HG03378 (cell line): ENCODE measurements at regions not wholly inside any gene's neighbourhood (a gene's known extent, or its start where the extent isn't known, plus 50 kb on each side); places are given as distances from the start of the nearest gene placed in this dataset.

Experiments used
- ATAC-seq: cut with Tn5 transposase; IDR thresholded peaks from one replicate; pipeline ENCODE4 v1.9.1; 2021; ENCODE audit warnings: mild to moderate bottlenecking, moderate library complexity; ENCODE audit not compliant: unreplicated experiment

DNA sequence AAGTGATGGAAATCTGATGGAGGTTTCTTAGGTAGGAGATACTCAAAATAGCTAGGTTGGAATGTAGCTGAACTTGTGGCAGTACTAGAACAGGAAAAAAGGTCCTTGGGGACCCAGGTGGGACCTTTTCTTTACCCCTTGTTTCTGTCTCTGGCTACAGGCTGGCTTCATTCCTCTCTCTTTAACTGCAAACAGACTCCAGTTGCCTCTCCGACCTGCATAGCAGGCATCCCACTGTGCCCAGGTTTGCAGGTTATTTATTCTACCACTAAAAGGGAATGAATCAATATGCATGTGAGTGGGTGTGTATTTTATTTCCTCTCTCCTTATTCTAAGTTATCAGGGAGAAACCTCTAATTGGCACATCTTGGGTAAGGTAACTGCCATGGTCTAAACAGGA is 758.1 kb downstream of the MED13L start:
- ATAC-seq, result no peak

DNA sequence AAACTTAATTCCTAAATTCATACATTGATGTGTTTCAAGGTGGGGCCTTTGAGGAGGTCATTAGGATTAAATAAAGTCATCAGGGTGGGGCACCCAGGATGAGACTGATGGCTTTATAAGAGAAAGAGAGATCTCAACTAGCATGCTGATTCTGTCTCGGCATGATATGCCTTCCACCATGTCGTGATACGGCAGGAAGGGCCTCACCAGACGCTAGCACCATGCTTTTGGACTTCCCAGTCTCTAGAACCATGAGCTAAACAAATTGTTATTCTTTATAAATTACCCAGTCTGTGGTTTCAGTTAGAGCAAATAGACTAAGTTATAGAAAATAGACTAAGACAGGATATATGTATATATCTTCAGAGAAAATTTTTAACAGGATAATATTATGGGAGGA is 759.6 kb downstream of the MED13L start:
- no peak for ATAC-seq

DNA sequence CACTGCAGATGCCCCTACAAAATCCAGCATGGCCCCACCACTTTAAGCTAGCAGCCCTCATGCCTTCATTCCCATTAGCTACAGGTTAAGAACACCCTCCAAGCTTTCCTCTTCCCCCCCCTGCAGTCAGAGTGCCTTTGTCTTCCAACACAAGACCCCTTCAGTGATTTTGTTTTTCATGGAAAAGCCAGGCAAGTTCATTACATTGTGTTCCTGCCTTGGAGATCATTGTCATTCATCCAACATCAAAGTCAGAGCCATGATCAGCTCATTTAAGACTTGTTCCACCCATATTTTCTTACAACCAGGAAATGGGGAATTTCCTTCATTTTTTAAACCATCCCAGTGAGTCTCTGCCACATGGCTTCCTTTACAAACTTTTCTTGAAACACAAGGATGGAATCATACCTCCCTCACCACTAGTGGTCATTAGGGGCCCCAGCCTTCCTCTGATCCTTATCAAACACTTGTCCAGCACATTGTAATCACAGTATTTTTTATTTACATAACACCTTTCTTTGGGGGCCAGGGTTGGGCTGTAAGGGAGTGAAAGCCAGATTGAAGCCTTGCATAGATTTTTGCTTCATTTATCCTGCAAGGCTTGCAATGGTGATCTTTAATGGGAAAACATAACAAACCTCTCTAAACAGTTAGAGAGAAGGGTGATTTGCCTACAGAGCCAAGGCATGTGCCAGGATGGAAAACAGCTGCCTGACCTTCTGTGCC is 765.3 kb downstream of the MED13L start:
- ATAC-seq, result no peak

DNA sequence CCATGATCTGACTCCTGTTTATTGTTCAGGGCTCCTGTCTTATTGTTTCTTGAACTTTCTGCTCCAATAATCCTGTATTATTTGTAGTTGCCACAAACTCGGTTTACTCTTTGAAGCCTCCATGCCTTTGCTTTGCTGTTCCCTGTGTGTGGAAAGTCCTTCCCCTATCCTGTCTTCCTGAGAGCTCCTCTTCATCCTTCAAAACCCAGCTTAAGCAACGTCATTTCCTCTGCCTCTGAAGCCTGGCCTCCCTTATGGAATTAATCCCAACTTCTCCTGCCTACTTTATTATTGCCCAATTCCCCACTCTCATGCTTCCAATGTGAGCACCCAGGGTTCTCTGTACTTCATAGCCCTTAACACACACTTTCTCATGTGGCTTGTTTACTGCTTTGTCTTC is 766.2 kb downstream of the MED13L start:
- ATAC-seq, result no peak

DNA sequence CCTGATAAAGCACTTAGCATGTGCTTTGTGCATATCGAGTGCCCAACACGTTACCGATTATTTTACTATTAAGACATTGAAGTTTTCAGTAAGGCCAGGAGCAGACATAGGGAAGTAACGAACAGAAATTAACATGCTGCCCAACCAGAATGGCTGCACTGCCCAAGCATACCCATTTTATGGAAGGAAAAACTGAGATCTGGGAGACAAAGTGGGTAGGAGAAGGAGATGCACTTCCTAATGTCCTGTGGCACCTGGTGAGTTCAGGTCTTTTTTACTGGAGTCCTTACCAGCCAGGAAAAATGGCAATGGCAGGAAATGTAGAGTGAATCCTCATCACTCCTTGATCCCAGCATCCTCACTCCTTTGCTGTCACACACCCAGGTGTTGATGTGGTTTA is 768.5 kb downstream of the MED13L start:
- no peak for ATAC-seq

DNA sequence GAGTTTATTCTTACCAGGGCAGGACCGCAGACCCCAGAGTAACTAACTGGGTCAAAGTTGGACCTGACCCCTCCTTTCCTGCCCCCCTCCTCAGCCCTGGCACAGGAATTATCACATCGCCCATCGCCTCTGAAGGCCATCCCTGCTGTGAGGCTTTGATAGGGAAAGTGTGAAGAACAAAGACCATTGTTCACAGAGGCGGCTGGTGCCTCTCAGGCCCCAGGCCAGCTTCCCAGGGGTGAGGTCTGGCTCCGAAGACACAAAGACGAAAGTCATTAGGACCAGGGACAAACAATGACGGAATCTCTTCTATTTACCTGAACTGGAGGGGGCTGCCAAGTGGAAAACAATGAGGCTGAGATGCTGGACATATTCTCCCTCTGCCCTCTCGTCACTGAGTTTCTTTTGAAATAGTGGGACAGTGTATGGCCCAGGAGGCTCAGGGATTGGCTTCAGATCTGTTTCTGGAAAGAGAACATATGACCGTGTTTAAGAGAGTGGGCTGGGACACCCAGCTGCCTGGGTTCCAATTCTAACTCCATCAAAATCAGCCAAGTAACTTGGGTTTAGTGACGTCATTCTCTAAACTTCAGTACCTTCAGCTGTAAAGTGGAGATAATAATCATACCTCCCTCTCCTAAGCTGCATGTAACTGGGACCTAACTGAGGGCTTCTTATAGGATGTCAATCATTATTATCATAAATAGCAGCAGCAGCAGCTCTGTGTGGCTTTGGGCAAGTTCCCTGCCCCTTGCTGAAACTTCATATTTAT is 769.4 kb downstream of the MED13L start:
- no peak for ATAC-seq

DNA sequence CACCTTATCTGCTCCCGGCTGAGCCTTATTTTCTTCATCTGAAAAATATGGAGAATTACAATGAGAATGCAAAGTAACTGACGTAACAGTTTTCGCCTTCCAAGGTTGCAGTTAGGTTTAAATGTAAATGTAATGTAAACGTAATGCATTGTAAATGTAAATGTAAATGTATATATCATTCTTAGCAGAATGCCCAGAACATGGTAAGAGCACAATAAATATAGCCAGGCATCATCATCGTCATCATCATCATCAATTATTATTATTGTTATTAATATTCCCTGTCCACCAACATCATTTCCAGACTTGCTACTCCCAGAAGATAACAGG is 770.0 kb downstream of the MED13L start:
- ATAC-seq, result no peak

DNA sequence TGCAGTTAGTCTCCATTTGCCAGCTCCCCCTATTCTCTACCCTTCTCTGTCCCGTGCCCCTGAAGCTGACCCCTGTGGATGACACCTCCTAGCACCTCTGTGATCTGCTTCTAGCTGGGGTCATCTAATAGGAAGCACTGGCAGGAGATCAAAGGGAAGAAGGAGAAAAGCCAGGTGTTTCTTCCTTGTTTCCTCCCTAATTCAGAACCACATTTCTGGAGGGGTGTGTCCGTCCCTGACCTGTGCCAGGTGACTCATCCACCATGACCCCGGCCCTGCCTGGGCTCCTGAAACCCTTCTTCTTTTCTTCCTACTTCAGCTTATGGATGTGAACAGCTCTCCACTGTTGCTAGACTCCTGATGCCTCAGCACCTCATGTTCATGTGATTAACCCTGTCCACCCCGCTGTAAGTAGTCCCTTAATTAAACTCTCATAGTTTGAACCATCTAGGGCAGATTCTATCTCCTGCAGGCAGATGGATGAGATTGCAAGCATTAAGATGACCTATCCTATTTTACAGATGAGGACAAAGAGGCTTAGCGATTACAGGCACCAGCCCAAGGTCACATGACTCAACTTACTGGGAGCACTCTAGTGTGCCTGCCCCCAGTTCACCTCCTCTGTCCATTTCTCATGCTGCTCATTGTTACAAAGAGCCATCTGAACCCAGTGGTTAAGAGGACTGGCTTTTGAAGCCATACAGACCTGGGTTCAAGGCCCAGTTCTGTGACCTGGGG is 770.5 kb downstream of the MED13L start:
- no peak for ATAC-seq

DNA sequence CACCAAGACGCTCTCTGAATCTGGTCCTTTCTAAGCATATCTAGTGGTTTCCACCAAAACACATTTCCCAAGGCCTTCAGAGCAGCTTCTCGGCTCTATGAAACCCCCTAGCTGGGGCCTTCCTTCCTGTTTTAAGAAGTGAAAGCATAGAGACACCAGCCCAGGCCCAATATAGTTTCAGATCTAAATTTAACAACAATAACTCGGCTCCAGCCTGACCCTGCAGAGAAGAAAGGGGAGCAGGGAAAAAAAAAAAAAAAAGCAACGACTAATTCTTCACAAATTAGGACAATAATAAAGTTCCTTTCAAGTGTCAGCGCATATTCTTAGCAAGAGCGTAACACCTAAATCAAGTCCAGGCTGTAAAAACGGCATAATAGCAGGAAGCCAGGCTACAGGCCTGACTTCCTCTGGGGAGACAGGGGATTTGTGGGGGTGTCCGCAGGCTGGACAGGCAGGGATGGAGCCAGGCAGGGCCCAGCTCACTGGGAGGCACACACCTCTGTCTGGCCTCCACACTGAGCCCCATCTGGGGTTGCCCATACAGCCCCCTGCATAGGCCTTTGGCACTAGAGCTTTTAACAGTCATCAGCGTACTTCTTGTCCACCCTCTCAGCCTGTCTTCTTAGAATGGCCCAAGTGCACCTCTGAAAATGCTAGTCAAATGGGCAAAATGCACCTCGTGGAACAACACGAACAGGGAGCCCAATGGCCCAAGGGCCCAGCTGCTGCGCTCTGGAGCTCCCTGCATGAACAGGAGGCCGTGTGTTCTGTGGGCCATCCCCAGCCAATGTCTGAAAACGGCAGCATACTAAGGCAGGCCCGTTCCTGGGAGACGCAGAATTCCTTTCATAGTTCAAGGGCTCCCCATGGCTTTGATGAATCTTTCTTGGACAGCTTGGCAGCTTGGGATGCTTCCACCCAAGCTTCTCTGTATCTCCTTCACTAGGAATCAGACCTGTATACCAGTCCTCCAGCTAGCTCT is 772.9 kb downstream of the MED13L start:
- peak; percentile 83 for ATAC-seq

DNA sequence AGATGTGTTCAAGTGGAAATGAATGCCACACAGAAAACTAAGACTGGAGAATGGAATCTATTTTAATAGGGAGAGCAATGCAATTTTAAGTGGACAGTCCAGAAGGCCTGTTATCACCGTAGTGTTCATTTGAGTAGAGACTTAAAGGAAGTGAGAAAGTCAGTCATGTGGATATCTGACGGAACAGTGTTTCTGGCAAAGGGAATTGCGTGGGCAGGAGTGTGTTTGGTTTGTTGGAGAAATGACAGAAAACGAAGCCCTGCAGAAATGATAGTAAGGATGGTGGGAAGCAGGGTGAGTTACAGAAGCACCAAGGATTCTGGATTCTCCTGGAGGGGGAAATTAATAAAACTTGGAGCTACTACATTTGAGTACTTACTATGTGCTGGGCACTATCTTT is 776.6 kb downstream of the MED13L start:
- no peak for ATAC-seq

DNA sequence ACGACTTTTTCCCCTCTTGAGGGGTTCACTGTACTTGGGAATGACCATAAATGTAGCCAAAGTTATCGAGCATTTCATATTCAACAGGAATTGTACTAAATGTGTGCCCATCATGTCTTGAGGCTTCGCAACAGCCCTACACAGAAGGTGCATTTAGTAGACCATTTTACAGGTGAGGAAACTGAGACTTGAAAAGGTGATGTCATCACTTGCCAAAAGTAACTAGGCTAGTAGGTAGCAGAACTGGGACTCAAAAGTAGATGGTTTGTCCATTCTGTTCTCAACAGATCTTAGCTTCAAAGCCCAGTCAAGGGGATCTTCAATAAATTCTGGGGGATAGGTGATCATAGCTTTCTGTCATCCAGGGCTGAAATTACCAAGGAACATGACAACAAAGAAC is 782.2 kb downstream of the MED13L start:
- no peak for ATAC-seq

DNA sequence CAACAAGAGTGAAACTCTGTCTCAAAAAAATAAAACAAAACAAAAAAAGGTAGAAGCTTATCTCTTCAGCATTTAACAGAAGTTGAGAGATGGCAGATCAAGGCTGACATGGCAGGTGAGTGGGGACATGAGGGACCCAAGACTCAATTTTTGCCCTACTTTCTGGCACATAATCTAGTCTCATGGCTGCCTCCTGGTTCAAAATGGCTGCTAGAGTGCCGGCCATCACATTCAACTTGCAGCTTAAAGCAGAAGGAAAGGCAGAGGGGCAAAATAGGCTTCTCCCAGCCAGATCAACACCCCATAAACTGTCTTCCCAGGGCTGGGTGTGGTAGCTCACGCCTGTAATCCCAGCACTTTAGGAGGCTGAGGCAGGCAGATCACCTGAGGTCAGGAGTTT is 784.9 kb downstream of the MED13L start:
- no peak for ATAC-seq

DNA sequence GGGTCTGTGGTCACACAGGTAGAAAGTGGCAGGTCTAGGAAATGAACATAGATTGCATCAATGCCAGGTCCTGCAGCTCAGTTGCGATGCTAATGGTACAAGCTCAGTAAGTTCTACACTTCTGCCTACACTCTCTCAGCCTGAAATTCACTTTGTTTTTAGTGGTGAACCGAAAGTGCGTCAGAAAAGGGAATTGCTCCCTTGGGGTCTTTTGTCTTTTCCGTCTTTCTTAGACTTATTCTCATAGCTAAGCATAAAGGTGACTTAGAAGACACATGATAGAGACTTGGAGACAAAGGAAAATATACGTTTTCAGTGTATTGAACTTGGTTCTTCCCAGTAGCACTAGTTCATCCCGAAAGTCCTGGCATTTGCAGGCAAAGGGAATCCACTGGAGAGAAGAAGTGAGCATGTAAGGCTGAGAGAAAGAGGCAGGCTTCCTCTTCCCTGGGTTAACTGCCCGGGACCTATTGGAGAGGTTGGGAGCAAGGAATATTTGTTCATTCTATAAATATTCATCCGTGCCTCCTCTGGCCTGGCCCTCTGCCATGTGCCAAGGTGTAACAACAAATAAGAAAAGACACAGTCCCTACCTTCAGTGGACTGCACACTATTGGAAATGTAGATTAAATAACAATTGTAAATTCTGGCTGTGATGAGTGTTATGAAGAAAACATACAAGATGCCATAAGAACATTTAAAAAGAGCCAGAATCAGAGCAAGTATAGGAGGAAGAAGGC is 785.8 kb downstream of the MED13L start:
- no peak for ATAC-seq

DNA sequence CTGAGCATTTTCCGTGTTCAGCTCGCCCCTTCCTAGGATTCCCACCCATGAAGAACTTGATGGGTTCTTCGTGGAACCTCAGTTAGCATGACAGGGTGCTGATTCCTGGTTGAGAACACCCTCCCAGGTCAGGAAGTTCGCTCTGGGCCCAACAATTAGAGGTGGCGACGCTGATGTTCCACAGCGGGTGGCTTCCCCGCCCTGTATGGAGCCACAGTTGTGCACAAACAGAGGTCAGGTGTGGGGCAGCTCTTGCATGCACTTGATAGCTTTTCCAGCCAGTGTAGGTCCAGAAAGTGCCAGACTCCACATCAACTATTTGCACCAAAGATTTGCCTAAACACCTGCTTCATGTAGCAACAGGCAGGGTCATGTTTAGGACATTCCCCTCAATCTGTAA is 788.2 kb downstream of the MED13L start:
- no peak for ATAC-seq

DNA sequence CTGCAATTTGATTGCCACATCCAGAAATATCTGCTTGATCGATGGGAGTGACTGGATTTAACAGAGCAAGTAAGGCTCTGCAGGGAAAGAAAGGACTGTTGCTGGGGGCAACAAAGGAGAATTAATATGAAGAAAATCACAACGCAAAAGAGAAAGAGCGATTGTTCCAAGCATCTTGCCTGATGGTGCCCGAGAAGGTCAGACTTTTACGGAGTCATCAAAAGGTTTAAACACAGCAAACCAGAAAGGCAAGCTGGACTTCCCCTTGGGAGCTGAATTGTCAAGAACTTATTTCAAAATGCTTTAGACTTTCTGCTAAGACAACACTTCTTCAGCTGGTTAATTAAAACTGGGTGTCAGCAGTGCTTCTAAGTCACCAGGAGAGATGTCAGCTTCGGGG is 791.5 kb downstream of the MED13L start:
- no peak for ATAC-seq

DNA sequence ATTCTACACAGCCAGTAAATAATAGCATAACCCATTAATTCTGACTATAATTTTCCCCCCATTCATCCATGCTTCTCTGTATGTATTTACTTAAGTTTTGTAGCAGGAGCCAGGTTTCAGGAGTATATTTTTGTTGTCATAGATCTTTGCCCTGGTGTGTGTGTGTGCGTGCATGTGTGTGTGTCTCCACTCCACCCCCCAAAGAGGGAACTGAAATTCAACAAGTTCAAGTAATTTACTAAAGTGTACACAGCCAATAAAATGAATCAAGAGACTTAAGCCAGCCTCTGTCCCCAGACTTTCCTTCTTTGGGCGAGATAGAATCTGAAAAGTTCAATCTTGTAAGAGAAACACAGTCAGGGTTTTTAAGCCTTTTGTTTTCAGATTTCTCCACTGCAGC is 792.0 kb downstream of the MED13L start:
- no peak for ATAC-seq

DNA sequence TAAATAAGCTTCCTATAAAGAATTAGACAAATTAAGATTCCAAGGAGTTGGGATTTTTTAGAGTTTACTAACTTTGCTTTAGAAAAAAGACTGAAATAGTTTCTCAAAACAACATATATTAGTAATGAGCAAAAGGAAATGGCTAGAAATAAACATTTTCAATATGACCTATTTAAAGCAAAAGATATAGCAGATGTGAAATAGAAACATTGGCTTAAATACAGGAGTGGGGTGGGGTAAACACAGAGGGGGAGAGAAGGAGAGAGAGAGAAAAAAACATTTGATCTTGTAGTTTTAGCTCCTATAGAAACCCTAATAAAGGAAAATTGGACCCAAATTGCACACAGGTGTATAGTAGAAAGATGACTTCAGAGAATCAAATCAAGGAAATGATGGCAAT is 794.5 kb downstream of the MED13L start:
- no peak for ATAC-seq

DNA sequence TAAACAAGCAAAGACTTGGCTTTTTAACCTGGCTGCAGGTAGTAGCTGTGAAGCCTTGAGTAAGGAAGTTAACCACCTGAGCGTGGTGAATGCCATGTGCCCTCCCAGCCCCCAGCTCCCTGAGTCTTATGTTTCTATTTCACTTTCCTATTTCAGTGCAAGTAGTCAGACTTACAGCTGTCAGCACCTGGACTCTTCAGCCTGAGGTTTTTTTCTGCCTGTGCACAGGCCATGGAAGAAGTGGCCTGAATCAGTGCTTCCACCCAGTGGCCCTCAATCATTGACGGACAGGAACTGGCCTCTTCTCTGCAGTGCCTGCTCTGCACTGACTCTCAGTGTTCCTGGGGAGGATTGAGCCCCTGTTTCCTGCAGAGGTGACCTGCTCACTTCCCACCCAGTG is 796.4 kb downstream of the MED13L start:
- ATAC-seq, result peak; percentile 47

DNA sequence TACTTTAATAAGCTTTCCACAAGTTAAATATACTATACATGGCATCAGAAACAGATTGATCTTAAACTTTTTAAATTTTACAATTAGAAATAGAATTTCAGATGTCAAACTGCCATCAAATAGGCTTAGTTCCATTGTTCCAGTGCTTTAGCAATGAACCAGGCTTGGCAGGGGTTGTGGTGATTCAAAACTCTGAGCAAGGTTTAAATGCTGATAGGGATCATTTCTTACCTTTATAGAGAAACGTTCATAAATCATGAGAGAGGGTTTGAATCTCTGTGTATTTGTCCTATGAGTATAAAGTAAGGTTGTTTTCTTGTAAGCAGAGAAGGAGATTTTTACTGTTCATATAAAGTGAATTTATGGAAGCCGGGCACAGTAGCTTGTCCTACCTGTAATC is 794.5 kb upstream of the TBX3 start:
- no peak for ATAC-seq
